Naive thymus-derived CD4-positive, alpha-beta T cell (primary cell): ENCODE measurements at regions not wholly inside any gene's neighbourhood (a gene's known extent, or its start where the extent isn't known, plus 50 kb on each side); places are given as distances from the start of the nearest gene placed in this dataset.
A peak's percentile ranks its signal among the peaks of the same experiment; 100 is the strongest.

Experiments
- ATAC-seq: fragments of 150-1000 bp; cut with Tn5 transposase; 2 replicates; pipeline ENCODE4 v1.10.0; 2021; ENCODE audit warnings: mild to moderate bottlenecking, moderate library complexity
- CTCF ChIA-PET: fragments of 350-600 bp; sonication (Branson Sonifier 250); formaldehyde crosslinking; loops from one replicate; lab custom pipeline; 2021; ENCODE audit warnings: antibody characterized with exemption; lab: Charles Lee
- POLR2A ChIA-PET: fragments of 350-600 bp; sonication (Branson Sonifier 250); formaldehyde crosslinking; loops from one replicate; lab custom pipeline; 2021; ENCODE audit warnings: antibody characterized with exemption, inconsistent platforms; lab: Charles Lee
- DNase-seq, 9 donors: peaks; one replicate each; pipeline versions ENCODE4 v3.0.0 to v3.0.0-alpha.2; 2020 to 2022; ENCODE audit warnings: mixed read lengths in 1 of 9
- H3K27ac ChIP-seq: one replicate; pipeline ENCODE4 v1.7.0; 2013; ENCODE audit warnings: mild to moderate bottlenecking, low read depth, low read length, moderate library complexity
- H3K27me3 ChIP-seq, 2 donors: one replicate each; pipeline ENCODE4 v1.7.0; 2013; ENCODE audit warnings: low read length in 2 of 2, mild to moderate bottlenecking in 2 of 2, moderate library complexity in 2 of 2; ENCODE audit not compliant: control insufficient read depth in 2 of 2, insufficient read depth in 2 of 2
- H3K36me3 ChIP-seq, 3 experiments: 1 replicate in 2 of 3; 2 replicates in 1 of 3; pipeline ENCODE4 v1.7.0; 2013; ENCODE audit warnings: low read length in 3 of 3, mild to moderate bottlenecking in 3 of 3, moderate library complexity in 1 of 3; ENCODE audit not compliant: insufficient read depth in 3 of 3, control insufficient read depth in 2 of 3
- H3K4me1 ChIP-seq, 2 donors: one replicate each; pipeline ENCODE4 v1.7.0; 2013; ENCODE audit warnings: low read length in 2 of 2, mild to moderate bottlenecking in 2 of 2, moderate library complexity in 1 of 2; ENCODE audit not compliant: control insufficient read depth in 2 of 2, insufficient read depth in 2 of 2
- H3K4me3 ChIP-seq: 2 replicates; pipeline ENCODE4 v1.7.0; 2013; ENCODE audit warnings: mild to moderate bottlenecking, low read length
- H3K9me3 ChIP-seq, 3 experiments: 1 replicate in 2 of 3; 2 replicates in 1 of 3; pipeline ENCODE4 v1.7.0; 2013; ENCODE audit warnings: low read length in 3 of 3; ENCODE audit not compliant: control insufficient read depth in 2 of 3
- H3K27ac Mint-ChIP-seq, 9 donors: one replicate each; pipeline ENCODE4 v1.8.0; 2020 to 2022; ENCODE audit warnings: mixed read lengths in 9 of 9, mild to moderate bottlenecking in 8 of 9, moderate library complexity in 5 of 9, inconsistent platforms in 2 of 9
- H3K27me3 Mint-ChIP-seq, 5 donors: one replicate each; pipeline ENCODE4 v1.8.0; 2021 to 2022; ENCODE audit warnings: mixed read lengths in 5 of 5, mild to moderate bottlenecking in 1 of 5
- H3K36me3 Mint-ChIP-seq, 5 donors: one replicate each; pipeline ENCODE4 v1.8.0; 2020 to 2022; ENCODE audit warnings: mixed read lengths in 5 of 5, mild to moderate bottlenecking in 3 of 5, inconsistent platforms in 1 of 5
- H3K4me1 Mint-ChIP-seq, 7 donors: one replicate each; pipeline ENCODE4 v1.8.0; 2020 to 2022; ENCODE audit warnings: mixed read lengths in 7 of 7, mild to moderate bottlenecking in 3 of 7, inconsistent platforms in 1 of 7
- H3K4me3 Mint-ChIP-seq, 10 donors: one replicate each; pipeline ENCODE4 v1.8.0; 2020 to 2022; ENCODE audit warnings: mild to moderate bottlenecking in 10 of 10, mixed read lengths in 10 of 10, moderate library complexity in 6 of 10, inconsistent platforms in 2 of 10
- H3K9me3 Mint-ChIP-seq, 11 donors: one replicate each; pipeline ENCODE4 v1.8.0; 2020 to 2022; ENCODE audit warnings: mixed read lengths in 11 of 11, mild to moderate bottlenecking in 4 of 11, inconsistent platforms in 1 of 11, moderate library complexity in 1 of 11
- intact Hi-C, 2 donors: fragments of 100-400 bp; cut with micrococcal nuclease; formaldehyde crosslinking; loops; one replicate each; pipeline ENCODE4 v1.15.1; 2023

DNA sequence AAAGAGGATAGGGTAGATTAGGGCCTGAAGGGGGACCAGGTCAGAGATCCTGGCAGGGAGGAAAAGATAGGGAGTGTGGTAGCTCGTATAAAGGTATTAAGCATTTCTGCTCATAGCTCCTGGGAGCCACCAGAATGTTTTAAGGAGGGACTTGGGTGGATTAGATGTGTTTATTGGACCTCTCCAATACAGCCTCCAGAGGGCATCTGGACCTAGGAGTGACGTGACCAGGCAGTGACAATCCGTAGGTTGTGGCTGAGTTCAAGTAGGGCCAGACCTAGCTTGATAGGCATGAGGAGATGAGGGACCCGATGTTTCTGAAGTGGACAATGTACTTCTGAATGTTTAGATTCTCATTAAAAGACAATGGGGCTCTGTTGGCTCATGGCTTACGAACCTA lies 435.2 kb downstream of the MCTP2 start:
- POLR2A ChIA-PET: no interaction called here
- Mint-ChIP-seq H3K9me3 (peaks cover 0 to 4% (median 0%) of the 10 kb centered on the region in 11 donors), H3K36me3 (no peaks in the 10 kb centered on the region), H3K4me3 (no peak overlapping the region), H3K27ac (no peak overlapping the region), H3K4me1 (peaks cover 0 to 3% (median 0%) of the 10 kb centered on the region in 7 donors), H3K27me3 (peaks cover 35 to 62% (median 55%) of the 10 kb centered on the region in 5 donors)
- Histone ChIP-seq H3K27ac (no peak overlapping the region), H3K9me3 (no peaks in the 10 kb centered on the region), H3K4me3 (no peak overlapping the region), H3K4me1 (no peaks in the 10 kb centered on the region), H3K36me3 (no peaks in the 10 kb centered on the region), H3K27me3 (no peaks in the 10 kb centered on the region)
- DNase-seq (no peak), ATAC-seq (no peak)
- CTCF ChIA-PET: no interaction called here
- intact Hi-C loops: no loop called here

- Histone ChIP-seq H3K27me3 (no peaks in the 10 kb centered on the region), H3K36me3 (no peaks in the 10 kb centered on the region), H3K4me1 (no peaks in the 10 kb centered on the region), H3K4me3 (no peak overlapping the region), H3K27ac (no peak overlapping the region), H3K9me3 (no peaks in the 10 kb centered on the region)
- Mint-ChIP-seq H3K36me3 (no peaks in the 10 kb centered on the region), H3K4me3 (no peak overlapping the region), H3K27ac (no peak overlapping the region), H3K27me3 (peaks cover 35 to 67% (median 59%) of the 10 kb centered on the region in 5 donors), H3K9me3 (peaks cover 0 to 4% (median 0%) of the 10 kb centered on the region in 11 donors), H3K4me1 (peaks cover 0 to 3% (median 0%) of the 10 kb centered on the region in 7 donors)
- intact Hi-C loops: no loop called here
- ChIA-PET CTCF (no interaction called here), POLR2A (no interaction called here)
- no peak for DNase-seq
- no peak for ATAC-seq
Measured at GRCh38 chr15:94667109-94667508, 435.7 kb downstream of the MCTP2 start.

- no peak for ATAC-seq
- H3K9me3 Mint-ChIP-seq: peaks cover 0 to 2% (median 0%) of the 10 kb centered on the region in 11 donors
Measured at GRCh38 chr15:94670438-94671034, 439.2 kb downstream of the MCTP2 start.

DNA sequence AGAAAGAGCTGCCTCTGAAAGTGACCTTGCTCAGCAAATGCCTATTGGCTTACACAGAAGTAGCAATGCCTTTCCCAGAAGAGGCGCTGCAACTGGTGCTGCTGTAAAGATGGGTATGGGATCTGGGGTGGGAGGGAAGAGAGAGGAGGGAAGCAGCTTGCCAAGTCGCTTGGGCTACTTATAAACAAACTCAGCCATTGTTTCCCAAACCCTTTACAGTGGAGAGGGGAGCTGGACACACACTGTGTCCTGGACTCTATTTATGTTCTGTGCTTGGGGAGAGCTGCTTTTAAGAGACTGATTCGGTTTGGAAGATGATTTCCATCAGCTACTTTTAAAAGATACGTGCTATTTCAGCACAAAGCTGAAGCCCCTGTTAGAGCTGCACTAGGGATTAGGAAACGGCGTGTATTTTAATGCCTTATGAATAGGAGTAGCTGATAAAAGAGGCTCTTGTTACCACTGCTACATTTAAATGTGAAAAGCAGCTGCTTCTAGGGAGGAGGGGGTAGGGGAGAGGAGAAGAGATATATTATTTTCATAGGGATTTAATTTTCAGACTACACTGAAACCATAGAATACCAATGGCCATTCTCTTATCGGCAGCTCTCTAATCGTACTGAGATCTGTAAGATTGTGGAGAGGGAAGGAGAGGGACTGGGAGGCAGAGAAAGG lies 440.6 kb downstream of the MCTP2 start:
- Histone ChIP-seq H3K27me3 (no peaks in the 10 kb centered on the region), H3K36me3 (no peaks in the 10 kb centered on the region), H3K4me3 (no peak overlapping the region), H3K4me1 (no peaks in the 10 kb centered on the region), H3K27ac (no peak overlapping the region), H3K9me3 (no peaks in the 10 kb centered on the region)
- no peak for DNase-seq
- H3K27me3 Mint-ChIP-seq: peaks cover 15 to 53% (median 41%) of the 10 kb centered on the region in 5 donors
- no peak overlapping the region for H3K27ac Mint-ChIP-seq
- peaks cover 0 to 3% (median 0%) of the 10 kb centered on the region in 7 donors for H3K4me1 Mint-ChIP-seq
- H3K36me3 Mint-ChIP-seq: no peaks in the 10 kb centered on the region
- H3K4me3 Mint-ChIP-seq: no peak overlapping the region
- POLR2A ChIA-PET: no interaction called here
- ATAC-seq: no peak
- CTCF ChIA-PET: no interaction called here
- intact Hi-C loops: loop anchor here in 1 of 2 donors (5.0 kb wide), 1 partner anchor 1675 kb away; no protein-coding TSS in a partner anchor
- H3K9me3 Mint-ChIP-seq: no peaks in the 10 kb centered on the region

More at GRCh38 chr15:94670438-94671034, 439.2 kb downstream of the MCTP2 start:
- ChIA-PET CTCF (no interaction called here), POLR2A (no interaction called here)
- Histone ChIP-seq H3K4me1 (no peaks in the 10 kb centered on the region), H3K9me3 (no peaks in the 10 kb centered on the region), H3K4me3 (no peak overlapping the region), H3K36me3 (no peaks in the 10 kb centered on the region), H3K27ac (no peak overlapping the region), H3K27me3 (no peaks in the 10 kb centered on the region)
- intact Hi-C loops: loop anchor here in 1 of 2 donors (1.0 to 5.0 kb wide), 3 partner anchors 88 to 1677 kb away; no protein-coding TSS in a partner anchor
- H3K27ac Mint-ChIP-seq: no peak overlapping the region
- no peaks in the 10 kb centered on the region for H3K36me3 Mint-ChIP-seq
- H3K4me3 Mint-ChIP-seq: no peak overlapping the region
- H3K27me3 Mint-ChIP-seq: peaks cover 26 to 63% (median 52%) of the 10 kb centered on the region in 5 donors
- H3K4me1 Mint-ChIP-seq: peaks cover 0 to 3% (median 0%) of the 10 kb centered on the region in 7 donors
- peak in 2 of 9 donors; percentile 3 to 5 for DNase-seq

GRCh38 chr15:94673801-94674200 lies 442.4 kb downstream of the MCTP2 start:
- H3K4me3 ChIP-seq: no peak overlapping the region
- no peaks in the 10 kb centered on the region for H3K27me3 ChIP-seq
- Mint-ChIP-seq H3K27ac (no peak overlapping the region), H3K27me3 (peaks cover 15 to 48% (median 38%) of the 10 kb centered on the region in 5 donors), H3K36me3 (no peaks in the 10 kb centered on the region), H3K4me1 (no peaks in the 10 kb centered on the region), H3K4me3 (no peak overlapping the region), H3K9me3 (no peaks in the 10 kb centered on the region)
- no peaks in the 10 kb centered on the region for H3K9me3 ChIP-seq
- no peak overlapping the region for H3K27ac ChIP-seq
- ChIA-PET POLR2A (interaction anchor here (0.6 kb wide), 1 partner anchor 420 kb away, joined by 5 read pairs; no protein-coding TSS in a partner anchor), CTCF (no interaction called here)
- intact Hi-C loops: loop anchor here in 1 of 2 donors (5.0 kb wide), 1 partner anchor 1674 kb away; no protein-coding TSS in a partner anchor
- H3K4me1 ChIP-seq: no peaks in the 10 kb centered on the region
- ATAC-seq: no peak
- no peak for DNase-seq
- no peaks in the 10 kb centered on the region for H3K36me3 ChIP-seq

- peaks cover 15 to 49% (median 38%) of the 10 kb centered on the region in 5 donors for H3K27me3 Mint-ChIP-seq
- H3K4me3 Mint-ChIP-seq: peak overlapping the region in 2 of 10 donors; percentile 38 to 43
- H3K4me1 Mint-ChIP-seq: no peaks in the 10 kb centered on the region
- DNase-seq (no peak), ATAC-seq (no peak)
- no peak overlapping the region for H3K27ac Mint-ChIP-seq
- Histone ChIP-seq H3K9me3 (no peaks in the 10 kb centered on the region), H3K36me3 (no peaks in the 10 kb centered on the region), H3K27ac (no peak overlapping the region), H3K27me3 (no peaks in the 10 kb centered on the region), H3K4me1 (no peaks in the 10 kb centered on the region), H3K4me3 (no peak overlapping the region)
- intact Hi-C loops: loop anchor here in 1 of 2 donors (5.0 kb wide), 1 partner anchor 1673 kb away; no protein-coding TSS in a partner anchor
- POLR2A ChIA-PET: no interaction called here
- H3K9me3 Mint-ChIP-seq: no peaks in the 10 kb centered on the region
- CTCF ChIA-PET: no interaction called here
- H3K36me3 Mint-ChIP-seq: no peaks in the 10 kb centered on the region
Measured at GRCh38 chr15:94674296-94674695, 442.9 kb downstream of the MCTP2 start.
